Astrocyte (in vitro differentiated cells and primary cell): ENCODE measurements at regions not wholly inside any gene's neighbourhood (a gene's known extent, or its start where the extent isn't known, plus 50 kb on each side); places are given as distances from the start of the nearest gene placed in this dataset.

ENCODE experiments used
- CTCF ChIP-seq: IDR thresholded peaks from 2 replicates; pipeline ENCODE4 v1.5.1; 2011; ENCODE audit warnings: low read depth, mild to moderate bottlenecking, inconsistent platforms, low read length, moderate library complexity; ENCODE audit not compliant: insufficient read depth
- EZH2 ChIP-seq: IDR thresholded peaks from 2 replicates; pipeline ENCODE4 v1.6.1; 2012; ENCODE audit warnings: mild to moderate bottlenecking, low read length, inconsistent platforms; ENCODE audit not compliant: insufficient read depth

GRCh38 chr21:38591218-38591537 lies 92.9 kb upstream of the ERG start:
- TF ChIP-seq CTCF (no peak), EZH2 (no peak)
